WTC11 (cell line): ENCODE measurements at regions not wholly inside any gene's neighbourhood (a gene's known extent, or its start where the extent isn't known, plus 50 kb on each side); places are given as distances from the start of the nearest gene placed in this dataset.

Experiments used
- ATAC-seq: fragments of 200-7000 bp; cut with Tn5 transposase; 2 replicates; pipeline ENCODE4 v1.10.0; 2021; ENCODE audit warnings: mild to moderate bottlenecking, moderate library complexity
- CTCF ChIA-PET: fragments of 300-600 bp; sonication (Branson Sonifier 250); formaldehyde crosslinking; loops from one replicate; lab custom pipeline; 2021; ENCODE audit warnings: antibody characterized with exemption; lab: Charles Lee
- POLR2A ChIA-PET: fragments of 350-600 bp; sonication (Branson Sonifier 250); formaldehyde crosslinking; loops from one replicate; lab custom pipeline; 2021; ENCODE audit warnings: antibody characterized with exemption; lab: Charles Lee
- DNase-seq: peaks from one replicate; pipeline ENCODE4 v3.0.0; 2021; ENCODE audit warnings: low spot score
- H3K27ac Mint-ChIP-seq: 2 replicates; pipeline ENCODE4 v1.8.0; 2021; ENCODE audit warnings: mixed read lengths
- H3K27me3 Mint-ChIP-seq: 2 replicates; pipeline ENCODE4 v1.8.0; 2021; ENCODE audit warnings: low read depth, mild to moderate bottlenecking, moderate library complexity, mixed read lengths
- H3K36me3 Mint-ChIP-seq: 2 replicates; pipeline ENCODE4 v1.8.0; 2021; ENCODE audit warnings: mixed read lengths
- H3K4me1 Mint-ChIP-seq: 2 replicates; pipeline ENCODE4 v1.8.0; 2022; ENCODE audit warnings: mixed read lengths
- H3K4me3 Mint-ChIP-seq: 2 replicates; pipeline ENCODE4 v1.8.0; 2021; ENCODE audit warnings: mild to moderate bottlenecking, moderate library complexity, mixed read lengths
- H3K9me3 Mint-ChIP-seq: 2 replicates; pipeline ENCODE4 v1.8.0; 2021; ENCODE audit warnings: mixed read lengths
- CBFB ChIP-seq: sonication (generic); formaldehyde crosslinking; IDR thresholded peaks from 2 replicates; pipeline ENCODE4 v1.8.1; 2022; ENCODE audit warnings: mild to moderate bottlenecking, low read depth, missing genetic modification reagents
- CREB1 ChIP-seq: sonication (generic); formaldehyde crosslinking; IDR thresholded peaks from 2 replicates; pipeline ENCODE4 v1.8.0; 2023; ENCODE audit warnings: mild to moderate bottlenecking, missing genetic modification reagents
- EMX1 ChIP-seq: fragments of 250-450 bp; sonication (Bioruptor Pico); IDR thresholded peaks from 2 replicates; pipeline ENCODE4 v1.8.0; 2021; ENCODE audit warnings: mild to moderate bottlenecking
- KAT7 ChIP-seq: sonication (generic); formaldehyde crosslinking; IDR thresholded peaks from 2 replicates; pipeline ENCODE4 v1.8.1; 2023; ENCODE audit warnings: missing genetic modification reagents, mild to moderate bottlenecking, borderline replicate concordance
- RELA ChIP-seq: sonication (generic); formaldehyde crosslinking; IDR thresholded peaks from 2 replicates; pipeline ENCODE4 v1.8.1; 2022; ENCODE audit warnings: missing genetic modification reagents, mild to moderate bottlenecking, borderline replicate concordance
- RORB ChIP-seq: fragments of 250-450 bp; sonication (Bioruptor Pico); IDR thresholded peaks from 2 replicates; pipeline ENCODE4 v1.9.0; 2021; ENCODE audit warnings: mild to moderate bottlenecking
- SOX15 ChIP-seq: fragments of 250-450 bp; sonication (Bioruptor Pico); IDR thresholded peaks from 2 replicates; pipeline ENCODE4 v1.9.0; 2021; ENCODE audit warnings: mild to moderate bottlenecking
- ZNF121 ChIP-seq: sonication (generic); formaldehyde crosslinking; IDR thresholded peaks from 2 replicates; pipeline ENCODE4 v1.8.0; 2023; ENCODE audit warnings: missing genetic modification reagents
- ZNF138 ChIP-seq: sonication (generic); formaldehyde crosslinking; conservative IDR thresholded peaks from 2 replicates; pipeline ENCODE4 v1.8.1; 2022; ENCODE audit warnings: mild to moderate bottlenecking, moderate library complexity, missing genetic modification reagents
- ZNF317 ChIP-seq: sonication (generic); formaldehyde crosslinking; IDR thresholded peaks from 2 replicates; pipeline ENCODE4 v1.8.1; 2023; ENCODE audit warnings: low read depth, mild to moderate bottlenecking, moderate library complexity, missing genetic modification reagents, borderline replicate concordance
- ZNF396 ChIP-seq: fragments of 250-450 bp; sonication (Bioruptor Pico); IDR thresholded peaks from 2 replicates; pipeline ENCODE4 v1.8.0; 2021; ENCODE audit warnings: mild to moderate bottlenecking, moderate library complexity, borderline replicate concordance
- ZNF423 ChIP-seq: fragments of 250-450 bp; sonication (Bioruptor Pico); IDR thresholded peaks from 2 replicates; pipeline ENCODE4 v2.1.2; 2022; ENCODE audit warnings: mild to moderate bottlenecking, moderate library complexity
- TF ChIP-seq, protein P1 (sequence below): sonication (generic); formaldehyde crosslinking; IDR thresholded peaks from 2 replicates; pipeline ENCODE4 v1.8.1; 2022; ENCODE audit warnings: mild to moderate bottlenecking, missing genetic modification reagents, moderate library complexity, borderline replicate concordance
- TF ChIP-seq, protein P2 (sequence below): sonication (generic); formaldehyde crosslinking; IDR thresholded peaks from 2 replicates; pipeline ENCODE4 v1.8.1; 2022; ENCODE audit warnings: low read depth, missing genetic modification reagents, borderline replicate concordance
- TF ChIP-seq, protein P3 (sequence below): sonication (generic); formaldehyde crosslinking; IDR thresholded peaks from 2 replicates; pipeline ENCODE4 v1.8.0; 2022; ENCODE audit warnings: mild to moderate bottlenecking, missing genetic modification reagents
- TF ChIP-seq, protein P4 (sequence below): sonication (generic); formaldehyde crosslinking; IDR thresholded peaks from 2 replicates; pipeline ENCODE4 v1.8.1; 2023; ENCODE audit warnings: mild to moderate bottlenecking, missing genetic modification reagents, borderline replicate concordance
- TF ChIP-seq, protein P5 (sequence below): sonication (generic); formaldehyde crosslinking; IDR thresholded peaks from 2 replicates; pipeline ENCODE4 v1.8.1; 2023; ENCODE audit warnings: mild to moderate bottlenecking, missing genetic modification reagents, moderate library complexity
- TF ChIP-seq, protein P6 (sequence below): fragments of 250-450 bp; sonication (Bioruptor Pico); IDR thresholded peaks from 2 replicates; pipeline ENCODE4 v1.8.0; 2021; ENCODE audit warnings: mild to moderate bottlenecking

DNA sequence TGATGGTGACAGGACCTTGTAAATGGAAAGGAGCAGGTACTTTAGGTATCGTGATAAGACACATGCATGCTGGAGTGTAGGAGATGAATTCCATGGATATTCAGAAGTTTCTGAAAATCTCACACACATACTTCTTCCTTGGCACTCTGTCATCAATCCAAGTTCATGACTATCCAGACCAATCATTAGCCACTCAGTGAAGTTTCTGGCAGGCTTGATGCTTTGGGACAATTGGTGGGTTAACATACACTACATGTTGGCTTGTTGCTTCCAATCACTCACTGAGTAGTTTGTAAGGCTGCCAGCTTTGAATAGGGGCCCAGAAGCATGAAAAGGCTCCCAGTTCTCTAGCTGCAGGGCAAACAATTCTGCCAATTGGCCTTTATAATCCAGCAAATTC, 147.6 kb downstream of the CEMIP2 start:
- H3K36me3 Mint-ChIP-seq: peaks cover 13% of the 10 kb centered on the region
- H3K4me3 Mint-ChIP-seq: no peak overlapping the region
- ATAC-seq (no peak), DNase-seq (no peak)
- H3K27ac Mint-ChIP-seq: no peak overlapping the region
- H3K27me3 Mint-ChIP-seq: no peaks in the 10 kb centered on the region
- peaks cover 15% of the 10 kb centered on the region for H3K9me3 Mint-ChIP-seq
- H3K4me1 Mint-ChIP-seq: no peaks in the 10 kb centered on the region
- ChIA-PET POLR2A (no interaction called here), CTCF (no interaction called here)
- no peak for TF ChIP-seq RELA (CRISPR knock-in tag)
- TF ChIP-seq, protein P1, sequence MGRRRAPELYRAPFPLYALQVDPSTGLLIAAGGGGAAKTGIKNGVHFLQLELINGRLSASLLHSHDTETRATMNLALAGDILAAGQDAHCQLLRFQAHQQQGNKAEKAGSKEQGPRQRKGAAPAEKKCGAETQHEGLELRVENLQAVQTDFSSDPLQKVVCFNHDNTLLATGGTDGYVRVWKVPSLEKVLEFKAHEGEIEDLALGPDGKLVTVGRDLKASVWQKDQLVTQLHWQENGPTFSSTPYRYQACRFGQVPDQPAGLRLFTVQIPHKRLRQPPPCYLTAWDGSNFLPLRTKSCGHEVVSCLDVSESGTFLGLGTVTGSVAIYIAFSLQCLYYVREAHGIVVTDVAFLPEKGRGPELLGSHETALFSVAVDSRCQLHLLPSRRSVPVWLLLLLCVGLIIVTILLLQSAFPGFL (CRISPR knock-in tag): no peak
- no peak for TF ChIP-seq ZNF396 (CRISPR knock-in tag)
- TF ChIP-seq, protein P2, sequence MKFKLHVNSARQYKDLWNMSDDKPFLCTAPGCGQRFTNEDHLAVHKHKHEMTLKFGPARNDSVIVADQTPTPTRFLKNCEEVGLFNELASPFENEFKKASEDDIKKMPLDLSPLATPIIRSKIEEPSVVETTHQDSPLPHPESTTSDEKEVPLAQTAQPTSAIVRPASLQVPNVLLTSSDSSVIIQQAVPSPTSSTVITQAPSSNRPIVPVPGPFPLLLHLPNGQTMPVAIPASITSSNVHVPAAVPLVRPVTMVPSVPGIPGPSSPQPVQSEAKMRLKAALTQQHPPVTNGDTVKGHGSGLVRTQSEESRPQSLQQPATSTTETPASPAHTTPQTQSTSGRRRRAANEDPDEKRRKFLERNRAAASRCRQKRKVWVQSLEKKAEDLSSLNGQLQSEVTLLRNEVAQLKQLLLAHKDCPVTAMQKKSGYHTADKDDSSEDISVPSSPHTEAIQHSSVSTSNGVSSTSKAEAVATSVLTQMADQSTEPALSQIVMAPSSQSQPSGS (CRISPR knock-in tag): no peak
- TF ChIP-seq SOX15: no peak
- TF ChIP-seq KAT7 (CRISPR knock-in tag): no peak
- TF ChIP-seq ZNF138: no peak
- no peak for TF ChIP-seq CBFB (CRISPR knock-in tag)
- TF ChIP-seq, protein P3, sequence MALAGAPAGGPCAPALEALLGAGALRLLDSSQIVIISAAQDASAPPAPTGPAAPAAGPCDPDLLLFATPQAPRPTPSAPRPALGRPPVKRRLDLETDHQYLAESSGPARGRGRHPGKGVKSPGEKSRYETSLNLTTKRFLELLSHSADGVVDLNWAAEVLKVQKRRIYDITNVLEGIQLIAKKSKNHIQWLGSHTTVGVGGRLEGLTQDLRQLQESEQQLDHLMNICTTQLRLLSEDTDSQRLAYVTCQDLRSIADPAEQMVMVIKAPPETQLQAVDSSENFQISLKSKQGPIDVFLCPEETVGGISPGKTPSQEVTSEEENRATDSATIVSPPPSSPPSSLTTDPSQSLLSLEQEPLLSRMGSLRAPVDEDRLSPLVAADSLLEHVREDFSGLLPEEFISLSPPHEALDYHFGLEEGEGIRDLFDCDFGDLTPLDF: no peak
- no peak for TF ChIP-seq CREB1 (CRISPR knock-in tag)
- no peak for TF ChIP-seq ZNF317

DNA sequence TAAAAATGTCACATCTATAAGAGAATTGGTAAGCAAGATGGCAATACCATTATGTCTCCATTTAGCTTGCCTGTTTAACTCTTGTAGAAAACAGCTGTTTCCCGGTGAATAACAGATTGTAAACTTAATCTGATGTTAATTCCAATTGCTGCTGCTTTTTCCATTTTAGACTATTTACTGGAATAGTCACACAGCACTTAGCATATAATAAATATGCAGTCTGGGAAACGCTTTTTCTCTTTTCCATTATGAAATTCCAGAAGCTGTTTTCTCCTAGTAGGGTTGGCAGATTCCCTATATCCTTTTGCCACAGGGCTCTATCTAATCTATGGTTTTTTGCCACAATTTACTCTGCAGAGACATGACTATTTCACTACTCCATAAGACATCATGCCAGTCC, 148.0 kb downstream of the CEMIP2 start:
- H3K27me3 Mint-ChIP-seq: no peaks in the 10 kb centered on the region
- peaks cover 15% of the 10 kb centered on the region for H3K9me3 Mint-ChIP-seq
- H3K4me3 Mint-ChIP-seq: no peak overlapping the region
- peaks cover 13% of the 10 kb centered on the region for H3K36me3 Mint-ChIP-seq
- POLR2A ChIA-PET: no interaction called here
- no peak overlapping the region for H3K27ac Mint-ChIP-seq
- DNase-seq (no peak), ATAC-seq (no peak)
- TF ChIP-seq SOX15: no peak
- TF ChIP-seq EMX1 (CRISPR knock-in tag): no peak
- TF ChIP-seq, protein P4, sequence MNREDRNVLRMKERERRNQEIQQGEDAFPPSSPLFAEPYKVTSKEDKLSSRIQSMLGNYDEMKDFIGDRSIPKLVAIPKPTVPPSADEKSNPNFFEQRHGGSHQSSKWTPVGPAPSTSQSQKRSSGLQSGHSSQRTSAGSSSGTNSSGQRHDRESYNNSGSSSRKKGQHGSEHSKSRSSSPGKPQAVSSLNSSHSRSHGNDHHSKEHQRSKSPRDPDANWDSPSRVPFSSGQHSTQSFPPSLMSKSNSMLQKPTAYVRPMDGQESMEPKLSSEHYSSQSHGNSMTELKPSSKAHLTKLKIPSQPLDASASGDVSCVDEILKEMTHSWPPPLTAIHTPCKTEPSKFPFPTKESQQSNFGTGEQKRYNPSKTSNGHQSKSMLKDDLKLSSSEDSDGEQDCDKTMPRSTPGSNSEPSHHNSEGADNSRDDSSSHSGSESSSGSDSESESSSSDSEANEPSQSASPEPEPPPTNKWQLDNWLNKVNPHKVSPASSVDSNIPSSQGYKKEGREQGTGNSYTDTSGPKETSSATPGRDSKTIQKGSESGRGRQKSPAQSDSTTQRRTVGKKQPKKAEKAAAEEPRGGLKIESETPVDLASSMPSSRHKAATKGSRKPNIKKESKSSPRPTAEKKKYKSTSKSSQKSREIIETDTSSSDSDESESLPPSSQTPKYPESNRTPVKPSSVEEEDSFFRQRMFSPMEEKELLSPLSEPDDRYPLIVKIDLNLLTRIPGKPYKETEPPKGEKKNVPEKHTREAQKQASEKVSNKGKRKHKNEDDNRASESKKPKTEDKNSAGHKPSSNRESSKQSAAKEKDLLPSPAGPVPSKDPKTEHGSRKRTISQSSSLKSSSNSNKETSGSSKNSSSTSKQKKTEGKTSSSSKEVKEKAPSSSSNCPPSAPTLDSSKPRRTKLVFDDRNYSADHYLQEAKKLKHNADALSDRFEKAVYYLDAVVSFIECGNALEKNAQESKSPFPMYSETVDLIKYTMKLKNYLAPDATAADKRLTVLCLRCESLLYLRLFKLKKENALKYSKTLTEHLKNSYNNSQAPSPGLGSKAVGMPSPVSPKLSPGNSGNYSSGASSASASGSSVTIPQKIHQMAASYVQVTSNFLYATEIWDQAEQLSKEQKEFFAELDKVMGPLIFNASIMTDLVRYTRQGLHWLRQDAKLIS (CRISPR knock-in tag): no peak
- no peak for TF ChIP-seq RORB (CRISPR knock-in tag)
- TF ChIP-seq, protein P5, sequence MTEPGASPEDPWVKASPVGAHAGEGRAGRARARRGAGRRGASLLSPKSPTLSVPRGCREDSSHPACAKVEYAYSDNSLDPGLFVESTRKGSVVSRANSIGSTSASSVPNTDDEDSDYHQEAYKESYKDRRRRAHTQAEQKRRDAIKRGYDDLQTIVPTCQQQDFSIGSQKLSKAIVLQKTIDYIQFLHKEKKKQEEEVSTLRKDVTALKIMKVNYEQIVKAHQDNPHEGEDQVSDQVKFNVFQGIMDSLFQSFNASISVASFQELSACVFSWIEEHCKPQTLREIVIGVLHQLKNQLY: no peak
- no peak for TF ChIP-seq ZNF121 (CRISPR knock-in tag)
- TF ChIP-seq ZNF317: no peak
- no peak for TF ChIP-seq ZNF423 (CRISPR knock-in tag)
- TF ChIP-seq, protein P6, sequence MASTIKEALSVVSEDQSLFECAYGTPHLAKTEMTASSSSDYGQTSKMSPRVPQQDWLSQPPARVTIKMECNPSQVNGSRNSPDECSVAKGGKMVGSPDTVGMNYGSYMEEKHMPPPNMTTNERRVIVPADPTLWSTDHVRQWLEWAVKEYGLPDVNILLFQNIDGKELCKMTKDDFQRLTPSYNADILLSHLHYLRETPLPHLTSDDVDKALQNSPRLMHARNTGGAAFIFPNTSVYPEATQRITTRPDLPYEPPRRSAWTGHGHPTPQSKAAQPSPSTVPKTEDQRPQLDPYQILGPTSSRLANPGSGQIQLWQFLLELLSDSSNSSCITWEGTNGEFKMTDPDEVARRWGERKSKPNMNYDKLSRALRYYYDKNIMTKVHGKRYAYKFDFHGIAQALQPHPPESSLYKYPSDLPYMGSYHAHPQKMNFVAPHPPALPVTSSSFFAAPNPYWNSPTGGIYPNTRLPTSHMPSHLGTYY (CRISPR knock-in tag): no peak
- H3K4me1 Mint-ChIP-seq: no peaks in the 10 kb centered on the region
- CTCF ChIA-PET: no interaction called here
